Fibroblast of peridontal ligament (primary cell): ENCODE measurements at regions not wholly inside any gene's neighbourhood (a gene's known extent, or its start where the extent isn't known, plus 50 kb on each side); places are given as distances from the start of the nearest gene placed in this dataset.

Source experiments
- DNase-seq: peaks from one replicate; pipeline ENCODE4 v3.0.0-alpha.2; 2010; ENCODE audit errors: extremely low read depth

GRCh38 chr6:19731282-19731681, 105.9 kb upstream of the ID4 start:
- peak; percentile 89 for DNase-seq

- no peak for DNase-seq
These were observed 103.1 kb upstream of the ID4 start for GRCh38 chr6:19734061-19734460.

- DNase-seq, result no peak
These were observed 102.7 kb upstream of the ID4 start for GRCh38 chr6:19734519-19734918.

GRCh38 chr6:19736066-19736465, 101.1 kb upstream of the ID4 start:
- no peak for DNase-seq

GRCh38 chr6:19738010-19738409, 99.2 kb upstream of the ID4 start:
- DNase-seq, result no peak

GRCh38 chr6:19749722-19750121, 87.4 kb upstream of the ID4 start:
- DNase-seq, result no peak

GRCh38 chr6:19752746-19753145, 84.4 kb upstream of the ID4 start:
- no peak for DNase-seq

- DNase-seq, result no peak
These were observed 83.3 kb upstream of the ID4 start for GRCh38 chr6:19753826-19754225.

- no peak for DNase-seq
These were observed 82.5 kb upstream of the ID4 start for GRCh38 chr6:19754686-19755085.

GRCh38 chr6:19755181-19755580, 82.0 kb upstream of the ID4 start:
- DNase-seq, result no peak

- DNase-seq, result peak; percentile 16
These were observed 80.1 kb upstream of the ID4 start for GRCh38 chr6:19757036-19757435.

GRCh38 chr6:19759117-19759880, 77.9 kb upstream of the ID4 start:
- DNase-seq, result peak; percentile 41

- DNase-seq, result no peak
These were observed 76.0 kb upstream of the ID4 start for GRCh38 chr6:19761121-19761520.

- peak; percentile 48 for DNase-seq
These were observed 65.3 kb upstream of the ID4 start for GRCh38 chr6:19771753-19772336.

- DNase-seq, result no peak
These were observed 64.3 kb upstream of the ID4 start for GRCh38 chr6:19772891-19773290.

GRCh38 chr6:19781269-19781668, 55.9 kb upstream of the ID4 start:
- no peak for DNase-seq

GRCh38 chr6:19782588-19782987, 54.6 kb upstream of the ID4 start:
- no peak for DNase-seq
